PC-3 (cell line): ENCODE measurements at regions not wholly inside any gene's neighbourhood (a gene's known extent, or its start where the extent isn't known, plus 50 kb on each side); places are given as distances from the start of the nearest gene placed in this dataset.

Experiments
- CTCF ChIP-seq: fragments of 300-600 bp; sonication (generic); conservative IDR thresholded peaks from 2 replicates; pipeline ENCODE4 v1.5.1; 2017; ENCODE audit warnings: antibody characterized with exemption, low read depth, mild to moderate bottlenecking, low read length
- EZH2 ChIP-seq: fragments of 300-600 bp; sonication (generic); IDR thresholded peaks from one replicate; pipeline ENCODE4 v1.6.1; 2017; ENCODE audit warnings: antibody characterized with exemption, mild to moderate bottlenecking, low read length; ENCODE audit not compliant: unreplicated experiment

- TF ChIP-seq CTCF (no peak), EZH2 (no peak)
Measured at GRCh38 chr10:114879093-114879492, 57.5 kb downstream of the FHIP2A start.
